ENCODE measurements at regions not wholly inside any gene's neighbourhood (a gene's known extent, or its start where the extent isn't known, plus 50 kb on each side); places are given as distances from the start of the nearest gene placed in this dataset.

DNA sequence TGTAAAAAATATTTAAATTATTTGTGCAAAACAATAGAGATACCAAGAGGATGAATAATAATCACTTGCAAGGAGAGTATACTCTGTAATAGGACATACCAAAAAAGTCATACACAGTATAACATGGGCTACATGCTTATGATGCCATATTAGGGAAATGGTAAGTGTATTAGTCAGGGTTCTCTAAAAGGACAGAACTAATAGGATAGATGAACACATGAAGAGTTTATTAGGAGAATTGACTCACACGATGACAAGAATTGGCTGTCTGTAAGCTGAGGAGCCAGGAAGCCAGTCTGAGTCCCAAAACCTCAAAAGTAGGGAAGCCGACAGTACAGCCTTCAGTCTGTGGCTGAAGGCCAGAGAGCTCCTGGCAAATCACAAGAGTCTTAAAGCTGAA is 151.2 kb downstream of the DTHD1 start:
- no peaks in the 10 kb centered on the region for H3K4me1 ChIP-seq
- H3K27me3 ChIP-seq, result no peaks in the 10 kb centered on the region
- DNase-seq (ENCODE audit: low spot score in 2 of 2), result no peak
- H3K9me3 ChIP-seq, result no peaks in the 10 kb centered on the region
- intact Hi-C loops (cut with DNase I; ENCODE audit: low total_unique reads), result no loop called here
- no peak overlapping the region for H3K4me3 ChIP-seq
- no peak overlapping the region for H3K27ac ChIP-seq
- no peaks in the 10 kb centered on the region for H3K36me3 ChIP-seq
- TF ChIP-seq POLR2A (IDR thresholded peaks at IDR 0.05) (no peak), CTCF (IDR thresholded peaks at IDR 0.05) (no peak), POLR2AphosphoS5 (IDR thresholded peaks at IDR 0.05) (no peak)

DNA sequence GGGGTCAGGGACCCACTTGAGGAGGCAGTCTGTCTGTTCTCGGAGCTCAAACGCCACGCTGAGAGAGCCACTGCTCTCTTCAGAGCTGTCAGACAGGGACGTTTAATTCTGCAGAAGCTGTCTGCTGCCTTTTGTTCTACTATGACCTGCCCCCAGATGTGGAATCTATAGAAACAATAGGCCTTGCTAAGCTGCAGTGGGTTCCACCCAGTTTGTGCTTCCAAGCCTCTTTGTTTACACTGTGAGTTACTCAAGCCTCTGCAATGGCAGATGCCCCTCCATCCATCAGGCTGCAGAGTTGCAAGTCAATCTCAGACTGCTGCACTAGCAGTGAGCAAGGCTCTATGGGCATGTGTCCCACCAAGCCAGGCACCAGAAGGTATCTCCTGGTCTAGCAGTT is 158.1 kb downstream of the DTHD1 start:
- TF ChIP-seq POLR2AphosphoS5 (IDR thresholded peaks at IDR 0.05) (no peak), CTCF (IDR thresholded peaks at IDR 0.05) (no peak), POLR2A (IDR thresholded peaks at IDR 0.05) (no peak)
- no peak for DNase-seq (ENCODE audit: low spot score in 2 of 2)
- H3K4me1 ChIP-seq, result no peaks in the 10 kb centered on the region
- H3K27ac ChIP-seq, result no peak overlapping the region
- no peaks in the 10 kb centered on the region for H3K27me3 ChIP-seq
- intact Hi-C loops (cut with DNase I; ENCODE audit: low total_unique reads), result no loop called here
- no peaks in the 10 kb centered on the region for H3K36me3 ChIP-seq
- H3K9me3 ChIP-seq, result no peaks in the 10 kb centered on the region
- no peak overlapping the region for H3K4me3 ChIP-seq

DNA sequence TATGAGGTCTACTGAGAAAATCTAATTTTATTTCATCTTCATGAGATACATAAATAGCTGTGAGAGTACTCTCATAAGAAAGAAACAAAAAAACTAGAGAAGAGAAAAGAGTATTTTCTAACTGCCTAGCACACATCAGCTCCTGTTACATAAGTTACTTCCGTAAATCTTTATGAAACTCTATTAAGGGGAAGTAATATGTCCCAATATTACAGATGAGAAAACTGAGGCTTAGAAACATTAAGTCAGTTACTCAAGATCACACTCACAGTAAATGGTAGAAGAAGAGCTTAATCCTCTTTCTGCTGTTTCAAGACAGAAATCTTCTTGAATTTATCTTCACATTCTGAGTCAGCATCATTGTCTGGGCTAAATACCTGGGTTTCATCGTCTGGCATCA is 164.1 kb downstream of the DTHD1 start:
- intact Hi-C loops (cut with DNase I; ENCODE audit: low total_unique reads), result no loop called here
- no peak for DNase-seq (ENCODE audit: low spot score in 2 of 2)
- no peak for TF ChIP-seq CTCF (IDR thresholded peaks at IDR 0.05)
- TF ChIP-seq POLR2AphosphoS5 (IDR thresholded peaks at IDR 0.05), result no peak
- TF ChIP-seq POLR2A (IDR thresholded peaks at IDR 0.05), result no peak
- Histone ChIP-seq H3K9me3 (no peaks in the 10 kb centered on the region), H3K27ac (no peak overlapping the region), H3K4me1 (no peaks in the 10 kb centered on the region), H3K27me3 (no peaks in the 10 kb centered on the region), H3K4me3 (no peak overlapping the region), H3K36me3 (no peaks in the 10 kb centered on the region)

GRCh38 chr4:36446275-36446674 is 164.9 kb downstream of the DTHD1 start:
- Histone ChIP-seq H3K27ac (no peak overlapping the region), H3K9me3 (no peaks in the 10 kb centered on the region), H3K4me1 (no peaks in the 10 kb centered on the region), H3K27me3 (no peaks in the 10 kb centered on the region), H3K36me3 (no peaks in the 10 kb centered on the region), H3K4me3 (no peak overlapping the region)
- DNase-seq (ENCODE audit: low spot score in 2 of 2), result no peak
- TF ChIP-seq POLR2AphosphoS5 (IDR thresholded peaks at IDR 0.05), result no peak
- no peak for TF ChIP-seq CTCF (IDR thresholded peaks at IDR 0.05)
- TF ChIP-seq POLR2A (IDR thresholded peaks at IDR 0.05), result no peak
- intact Hi-C loops (cut with DNase I; ENCODE audit: low total_unique reads), result no loop called here

GRCh38 chr4:36461344-36461743 is 179.9 kb downstream of the DTHD1 start:
- no peaks in the 10 kb centered on the region for H3K4me1 ChIP-seq
- intact Hi-C loops (cut with DNase I; ENCODE audit: low total_unique reads), result no loop called here
- DNase-seq (ENCODE audit: low spot score in 2 of 2), result no peak
- H3K27me3 ChIP-seq, result no peaks in the 10 kb centered on the region
- H3K36me3 ChIP-seq, result no peaks in the 10 kb centered on the region
- no peak for TF ChIP-seq POLR2A (IDR thresholded peaks at IDR 0.05)
- no peak for TF ChIP-seq CTCF (IDR thresholded peaks at IDR 0.05)
- TF ChIP-seq POLR2AphosphoS5 (IDR thresholded peaks at IDR 0.05), result no peak
- H3K4me3 ChIP-seq, result no peak overlapping the region
- no peaks in the 10 kb centered on the region for H3K9me3 ChIP-seq
- no peak overlapping the region for H3K27ac ChIP-seq
